ENCODE measurements at regions not wholly inside any gene's neighbourhood (a gene's known extent, or its start where the extent isn't known, plus 50 kb on each side); places are given as distances from the start of the nearest gene placed in this dataset.

DNA sequence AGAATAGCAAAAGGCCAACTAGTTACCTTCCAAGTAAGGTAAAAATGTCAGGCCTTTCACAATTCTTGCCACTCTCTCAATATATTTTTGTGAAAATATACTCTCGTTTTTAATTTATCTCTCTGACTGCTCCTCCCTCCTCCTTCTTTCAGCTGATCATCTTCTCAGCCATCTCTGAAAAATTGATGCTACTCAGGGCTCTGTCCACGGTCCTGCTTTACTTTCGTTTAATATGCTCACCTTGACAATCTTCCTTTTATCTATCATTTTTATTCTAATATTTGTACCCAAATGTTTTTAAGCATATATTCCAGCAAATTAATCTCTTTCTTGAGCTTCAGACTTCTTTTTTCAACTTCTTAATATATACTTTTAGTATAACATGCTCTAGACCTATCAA lies 1362.1 kb downstream of the ROBO1 start:
- Histone ChIP-seq H3K4me1 (ENCODE audit: control insufficient read depth, extremely low read depth, insufficient read depth, low read length) (no peaks in the 10 kb centered on the region), H3K4me3 (replicated peaks in 1 of 3; ENCODE audit: insufficient read depth in 1 of 3, low read depth in 1 of 3, low read length in 3 of 3) (no peak overlapping the region), H3K4me2 (ENCODE audit: insufficient read depth, low read length) (no peak overlapping the region), H3K79me2 (ENCODE audit: control insufficient read depth, insufficient read depth, low read length) (no peaks in the 10 kb centered on the region), H3K27ac (ENCODE audit: insufficient read depth, low read depth, low read length) (no peak overlapping the region), H3K36me3 (ENCODE audit: control insufficient read depth in 2 of 2, extremely low read depth in 1 of 2, insufficient read depth in 2 of 2, low read length in 2 of 2) (no peaks in the 10 kb centered on the region), H4K20me1 (replicated peaks; ENCODE audit: control insufficient read depth, extremely low read depth, insufficient read depth, low read length) (no peaks in the 10 kb centered on the region), H3K27me3 (ENCODE audit: control insufficient read depth in 2 of 2, insufficient read depth in 2 of 2, low read length in 2 of 2) (no peaks in the 10 kb centered on the region), H3K9me1 (replicated peaks; ENCODE audit: control insufficient read depth, extremely low read depth, insufficient read depth, low read length) (no peaks in the 10 kb centered on the region), H3K9me3 (replicated peaks; ENCODE audit: control insufficient read depth, insufficient read depth, low read length) (no peaks in the 10 kb centered on the region), H2AFZ (ENCODE audit: low read depth, low read length) (no peak overlapping the region), H3K9ac (replicated peaks; ENCODE audit: extremely low read depth, insufficient read depth, low read length) (no peak overlapping the region)
- intact Hi-C loops (cut with micrococcal nuclease) (no loop called here), dilution Hi-C loops (cut with MboI; ENCODE audit: extremely low pct_ligation_motif_present, low sequenced_read_pairs) (no loop called here)
- no peak for FAIRE-seq
- ChIA-PET CTCF (no interaction called here), POLR2A (no interaction called here)
- BruUV-seq (replicated peaks): no TSS peak
- no peak for TF ChIP-seq POLR2A (IDR thresholded peaks at IDR 0.05; ENCODE audit: low read depth, low read length)
- TF ChIP-seq POLR2AphosphoS5 (IDR thresholded peaks at IDR 0.05; ENCODE audit: insufficient read depth, low read depth, low read length): no peak
- TF ChIP-seq GATA2 (IDR thresholded peaks at IDR 0.05; ENCODE audit: insufficient read depth, insufficient read length, low read depth, low read length): no peak
- no peak for TF ChIP-seq JUN (IDR thresholded peaks at IDR 0.05; ENCODE audit: borderline replicate concordance, insufficient read depth, insufficient read length, low read depth)
- TF ChIP-seq FOS (IDR thresholded peaks at IDR 0.05; ENCODE audit: borderline replicate concordance, insufficient read depth, low read length): no peak
- TF ChIP-seq, protein P1, sequence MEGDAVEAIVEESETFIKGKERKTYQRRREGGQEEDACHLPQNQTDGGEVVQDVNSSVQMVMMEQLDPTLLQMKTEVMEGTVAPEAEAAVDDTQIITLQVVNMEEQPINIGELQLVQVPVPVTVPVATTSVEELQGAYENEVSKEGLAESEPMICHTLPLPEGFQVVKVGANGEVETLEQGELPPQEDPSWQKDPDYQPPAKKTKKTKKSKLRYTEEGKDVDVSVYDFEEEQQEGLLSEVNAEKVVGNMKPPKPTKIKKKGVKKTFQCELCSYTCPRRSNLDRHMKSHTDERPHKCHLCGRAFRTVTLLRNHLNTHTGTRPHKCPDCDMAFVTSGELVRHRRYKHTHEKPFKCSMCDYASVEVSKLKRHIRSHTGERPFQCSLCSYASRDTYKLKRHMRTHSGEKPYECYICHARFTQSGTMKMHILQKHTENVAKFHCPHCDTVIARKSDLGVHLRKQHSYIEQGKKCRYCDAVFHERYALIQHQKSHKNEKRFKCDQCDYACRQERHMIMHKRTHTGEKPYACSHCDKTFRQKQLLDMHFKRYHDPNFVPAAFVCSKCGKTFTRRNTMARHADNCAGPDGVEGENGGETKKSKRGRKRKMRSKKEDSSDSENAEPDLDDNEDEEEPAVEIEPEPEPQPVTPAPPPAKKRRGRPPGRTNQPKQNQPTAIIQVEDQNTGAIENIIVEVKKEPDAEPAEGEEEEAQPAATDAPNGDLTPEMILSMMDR (IDR thresholded peaks at IDR 0.05; ENCODE audit: extremely low read depth in 1 of 2, insufficient read depth in 1 of 2, low read depth in 1 of 2, low read length in 2 of 2): no peak
- TF ChIP-seq EZH2 (IDR thresholded peaks at IDR 0.05; ENCODE audit: borderline replicate concordance, low read depth, low read length, severe bottlenecking): no peak
- no peak for TF ChIP-seq MAX (IDR thresholded peaks at IDR 0.05; ENCODE audit: insufficient read depth, insufficient read length)
- TF ChIP-seq MYC (IDR thresholded peaks at IDR 0.05; ENCODE audit: low read depth, low read length): no peak
- DNase-seq (ENCODE audit: low read depth, low spot score): no peak

Data from endothelial cell of umbilical vein (primary cell).